Neuron (in vitro differentiated cells): ENCODE measurements at regions not wholly inside any gene's neighbourhood (a gene's known extent, or its start where the extent isn't known, plus 50 kb on each side); places are given as distances from the start of the nearest gene placed in this dataset.
A peak's percentile ranks its signal among the peaks of the same experiment; 100 is the strongest.

Experiments used
- H2AFZ ChIP-seq: one replicate; pipeline ENCODE4 v1.6.1; 2013; ENCODE audit warnings: low read depth, mild to moderate bottlenecking, inconsistent platforms, low read length, moderate library complexity
- H3K27me3 ChIP-seq: one replicate; pipeline ENCODE4 v1.6.1; 2013; ENCODE audit warnings: low read length; ENCODE audit not compliant: insufficient read depth
- H3K36me3 ChIP-seq: one replicate; pipeline ENCODE4 v1.6.1; 2013; ENCODE audit warnings: low read length; ENCODE audit not compliant: insufficient read depth
- H3K4me1 ChIP-seq: one replicate; pipeline ENCODE4 v1.6.1; 2013; ENCODE audit warnings: low read length; ENCODE audit not compliant: insufficient read depth
- H3K4me3 ChIP-seq: 2 replicates; pipeline ENCODE4 v1.5.1; 2013; ENCODE audit warnings: mild to moderate bottlenecking, low read length, moderate library complexity
- H3K9me3 ChIP-seq: one replicate; pipeline ENCODE4 v1.6.1; 2013; ENCODE audit warnings: low read length

- no peaks in the 10 kb centered on the region for H3K36me3 ChIP-seq
- H3K4me3 ChIP-seq: no peak overlapping the region
- H2AFZ ChIP-seq: no peak overlapping the region
- peaks cover 9% of the 10 kb centered on the region for H3K4me1 ChIP-seq
- H3K27me3 ChIP-seq: no peaks in the 10 kb centered on the region
- no peaks in the 10 kb centered on the region for H3K9me3 ChIP-seq
Measured at GRCh38 chr1:73756817-73757216, 441.2 kb downstream of the LRRIQ3 start.

- Histone ChIP-seq H2AFZ (no peak overlapping the region), H3K4me3 (no peak overlapping the region), H3K27me3 (no peaks in the 10 kb centered on the region), H3K9me3 (no peaks in the 10 kb centered on the region), H3K4me1 (peaks cover 9% of the 10 kb centered on the region), H3K36me3 (no peaks in the 10 kb centered on the region)
Measured at GRCh38 chr1:73755649-73756048, 442.3 kb downstream of the LRRIQ3 start.

- no peak overlapping the region for H3K4me3 ChIP-seq
- H3K36me3 ChIP-seq: no peaks in the 10 kb centered on the region
- no peak overlapping the region for H2AFZ ChIP-seq
- H3K27me3 ChIP-seq: no peaks in the 10 kb centered on the region
- no peaks in the 10 kb centered on the region for H3K4me1 ChIP-seq
- H3K9me3 ChIP-seq: no peaks in the 10 kb centered on the region
Measured at GRCh38 chr1:73749996-73750395, 448.0 kb downstream of the LRRIQ3 start.

- H3K4me3 ChIP-seq: no peak overlapping the region
- H3K9me3 ChIP-seq: no peaks in the 10 kb centered on the region
- H2AFZ ChIP-seq: no peak overlapping the region
- H3K27me3 ChIP-seq: no peaks in the 10 kb centered on the region
- H3K36me3 ChIP-seq: no peaks in the 10 kb centered on the region
- H3K4me1 ChIP-seq: no peaks in the 10 kb centered on the region
Measured at GRCh38 chr1:73744985-73745384, 453.0 kb downstream of the LRRIQ3 start.

- H2AFZ ChIP-seq: no peak overlapping the region
- H3K27me3 ChIP-seq: no peaks in the 10 kb centered on the region
- H3K4me1 ChIP-seq: no peaks in the 10 kb centered on the region
- H3K36me3 ChIP-seq: no peaks in the 10 kb centered on the region
- no peaks in the 10 kb centered on the region for H3K9me3 ChIP-seq
- H3K4me3 ChIP-seq: no peak overlapping the region
Measured at GRCh38 chr1:73736125-73736524, 461.9 kb downstream of the LRRIQ3 start.

GRCh38 chr1:73727036-73727435, 470.9 kb downstream of the LRRIQ3 start:
- H3K4me3 ChIP-seq: no peak overlapping the region
- H2AFZ ChIP-seq: no peak overlapping the region
- no peaks in the 10 kb centered on the region for H3K36me3 ChIP-seq
- H3K9me3 ChIP-seq: no peaks in the 10 kb centered on the region
- no peaks in the 10 kb centered on the region for H3K4me1 ChIP-seq
- H3K27me3 ChIP-seq: no peaks in the 10 kb centered on the region

- Histone ChIP-seq H3K9me3 (no peaks in the 10 kb centered on the region), H3K4me3 (no peak overlapping the region)
Measured at GRCh38 chr1:73722055-73722454, 475.9 kb downstream of the LRRIQ3 start.

GRCh38 chr1:73717976-73718375, 480.0 kb downstream of the LRRIQ3 start:
- no peaks in the 10 kb centered on the region for H3K4me1 ChIP-seq
- H2AFZ ChIP-seq: no peak overlapping the region
- no peaks in the 10 kb centered on the region for H3K36me3 ChIP-seq
- no peaks in the 10 kb centered on the region for H3K9me3 ChIP-seq
- no peaks in the 10 kb centered on the region for H3K27me3 ChIP-seq
- H3K4me3 ChIP-seq: no peak overlapping the region

More at GRCh38 chr1:73722055-73722454, 475.9 kb downstream of the LRRIQ3 start:
- H3K36me3 ChIP-seq: no peaks in the 10 kb centered on the region
- no peak overlapping the region for H2AFZ ChIP-seq
- no peaks in the 10 kb centered on the region for H3K4me1 ChIP-seq
- H3K27me3 ChIP-seq: no peaks in the 10 kb centered on the region

- H3K4me1 ChIP-seq: no peaks in the 10 kb centered on the region
- no peaks in the 10 kb centered on the region for H3K9me3 ChIP-seq
Measured at GRCh38 chr1:73711089-73711488, 486.9 kb downstream of the LRRIQ3 start.

GRCh38 chr1:73701826-73702225, 496.1 kb downstream of the LRRIQ3 start:
- Histone ChIP-seq H3K36me3 (no peaks in the 10 kb centered on the region), H3K4me3 (no peak overlapping the region), H3K9me3 (no peaks in the 10 kb centered on the region), H3K27me3 (no peaks in the 10 kb centered on the region), H3K4me1 (peaks cover 7% of the 10 kb centered on the region), H2AFZ (no peak overlapping the region)

More at GRCh38 chr1:73711089-73711488, 486.9 kb downstream of the LRRIQ3 start:
- H3K36me3 ChIP-seq: no peaks in the 10 kb centered on the region
- no peaks in the 10 kb centered on the region for H3K27me3 ChIP-seq
- H2AFZ ChIP-seq: no peak overlapping the region
- no peak overlapping the region for H3K4me3 ChIP-seq

- H2AFZ ChIP-seq: no peak overlapping the region
- H3K27me3 ChIP-seq: no peaks in the 10 kb centered on the region
- H3K36me3 ChIP-seq: no peaks in the 10 kb centered on the region
- peaks cover 16% of the 10 kb centered on the region for H3K4me1 ChIP-seq
- H3K9me3 ChIP-seq: no peaks in the 10 kb centered on the region
- H3K4me3 ChIP-seq: no peak overlapping the region
Measured at GRCh38 chr1:73676186-73676585, 521.8 kb downstream of the LRRIQ3 start.

- Histone ChIP-seq H3K4me1 (peaks cover 16% of the 10 kb centered on the region), H3K9me3 (no peaks in the 10 kb centered on the region)
Measured at GRCh38 chr1:73674945-73675561, 522.9 kb downstream of the LRRIQ3 start.

GRCh38 chr1:73673971-73674370, 524.0 kb downstream of the LRRIQ3 start:
- Histone ChIP-seq H3K4me1 (peaks cover 16% of the 10 kb centered on the region), H3K9me3 (no peaks in the 10 kb centered on the region), H3K4me3 (no peak overlapping the region), H3K36me3 (no peaks in the 10 kb centered on the region), H3K27me3 (no peaks in the 10 kb centered on the region), H2AFZ (peak overlapping the region; percentile 94)

More at GRCh38 chr1:73674945-73675561, 522.9 kb downstream of the LRRIQ3 start:
- H3K4me3 ChIP-seq: no peak overlapping the region
- H2AFZ ChIP-seq: peak overlapping the region; percentile 94
- H3K27me3 ChIP-seq: no peaks in the 10 kb centered on the region
- H3K36me3 ChIP-seq: no peaks in the 10 kb centered on the region

GRCh38 chr1:73671530-73671929, 526.4 kb downstream of the LRRIQ3 start:
- Histone ChIP-seq H3K4me1 (peaks cover 16% of the 10 kb centered on the region), H3K36me3 (no peaks in the 10 kb centered on the region), H3K27me3 (no peaks in the 10 kb centered on the region), H3K9me3 (peaks cover 4% of the 10 kb centered on the region), H2AFZ (no peak overlapping the region), H3K4me3 (no peak overlapping the region)
